Caco-2 (cell line): ENCODE measurements at regions not wholly inside any gene's neighbourhood (a gene's known extent, or its start where the extent isn't known, plus 50 kb on each side); places are given as distances from the start of the nearest gene placed in this dataset.

Experiments
- BruUV-seq: library from RNA; stranded (reverse); fragments of 400-500 nt; replicated peaks from 2 replicates; lab custom pipeline; 2021; lab: Mats Ljungman, UMichigan
- CTCF ChIA-PET: fragments of 300-600 bp; sonication (Branson Sonifier 250); formaldehyde crosslinking; loops from one replicate; lab custom pipeline; 2022; ENCODE audit warnings: antibody characterized with exemption; lab: Charles Lee
- POLR2A ChIA-PET: fragments of 300-600 bp; sonication (Branson Sonifier 250); formaldehyde crosslinking; loops from one replicate; lab custom pipeline; 2022; ENCODE audit warnings: antibody characterized with exemption; lab: Charles Lee
- DNase-seq, 2 experiments: peaks; one replicate each; pipeline versions ENCODE4 v3.0.0 to v3.0.0-alpha.2; 2020 to 2022
- H3K27me3 ChIP-seq: replicated peaks from 2 replicates; pipeline ENCODE4 v1.6.0; 2011; ENCODE audit warnings: low read length; ENCODE audit not compliant: control insufficient read depth, insufficient read depth
- H3K36me3 ChIP-seq: 2 replicates; pipeline ENCODE4 v1.5.1; 2011; ENCODE audit warnings: low read length; ENCODE audit not compliant: control insufficient read depth, insufficient read depth
- H3K4me1 ChIP-seq: fragments of 250-450 bp; sonication (Bioruptor Pico); 2 replicates; pipeline ENCODE4 v1.5.1; 2020; ENCODE audit warnings: mild to moderate bottlenecking
- H3K4me3 ChIP-seq: 2 replicates; pipeline ENCODE4 v1.5.1; 2011; ENCODE audit warnings: low read depth, mild to moderate bottlenecking, control low read depth, low read length
- H3K9me3 ChIP-seq: fragments of 250-450 bp; sonication (Bioruptor Pico); 2 replicates; pipeline ENCODE4 v1.5.1; 2020; ENCODE audit warnings: mild to moderate bottlenecking, moderate library complexity
- H3K27ac Mint-ChIP-seq: one replicate; pipeline ENCODE4 v1.8.0; 2022; ENCODE audit warnings: mixed read lengths; ENCODE audit not compliant: unreplicated experiment
- H3K27me3 Mint-ChIP-seq: one replicate; pipeline ENCODE4 v1.8.0; 2022; ENCODE audit warnings: mixed read lengths; ENCODE audit not compliant: insufficient read depth, unreplicated experiment
- H3K36me3 Mint-ChIP-seq: one replicate; pipeline ENCODE4 v1.8.0; 2022; ENCODE audit warnings: mild to moderate bottlenecking, mixed read lengths; ENCODE audit not compliant: insufficient read depth, unreplicated experiment
- H3K4me1 Mint-ChIP-seq: one replicate; pipeline ENCODE4 v1.8.0; 2022; ENCODE audit warnings: low read depth, mixed read lengths; ENCODE audit not compliant: unreplicated experiment
- H3K4me3 Mint-ChIP-seq: one replicate; pipeline ENCODE4 v1.8.0; 2022; ENCODE audit warnings: mild to moderate bottlenecking, moderate library complexity, mixed read lengths; ENCODE audit not compliant: unreplicated experiment
- H3K9me3 Mint-ChIP-seq: one replicate; pipeline ENCODE4 v1.8.0; 2022; ENCODE audit warnings: mixed read lengths; ENCODE audit not compliant: unreplicated experiment
- CTCF ChIP-seq, 2 experiments: fragments of 200-600 bp in 1 of 2; IDR thresholded peaks; 1 replicate in 1 of 2; 2 replicates in 1 of 2; pipeline versions ENCODE4 v1.5.1 to v1.8.0; 2011 to 2022; ENCODE audit warnings: antibody characterized with exemption in 1 of 2, control low read depth in 1 of 2, inconsistent platforms in 1 of 2, low read depth in 1 of 2, low read length in 1 of 2, mild to moderate bottlenecking in 1 of 2, moderate library complexity in 1 of 2; ENCODE audit not compliant: insufficient read depth in 1 of 2, severe bottlenecking in 1 of 2, unreplicated experiment in 1 of 2
- intact Hi-C: fragments of 100-400 bp; cut with micrococcal nuclease; formaldehyde crosslinking; loops from one replicate; pipeline ENCODE4 v1.10.0; 2022; ENCODE audit not compliant: unreplicated experiment

- ChIA-PET CTCF (no interaction called here), POLR2A (no interaction called here)
- intact Hi-C loops: no loop called here
- BruUV-seq: no TSS peak
- Histone ChIP-seq H3K36me3 (no peaks in the 10 kb centered on the region), H3K4me3 (no peak overlapping the region), H3K4me1 (no peaks in the 10 kb centered on the region), H3K27me3 (no peaks in the 10 kb centered on the region), H3K9me3 (peaks cover 6% of the 10 kb centered on the region)
- Mint-ChIP-seq H3K27ac (no peak overlapping the region), H3K4me1 (no peaks in the 10 kb centered on the region), H3K9me3 (no peaks in the 10 kb centered on the region), H3K27me3 (peaks cover 8% of the 10 kb centered on the region), H3K4me3 (no peak overlapping the region), H3K36me3 (no peaks in the 10 kb centered on the region)
- no peak for TF ChIP-seq CTCF (IDR thresholded peaks at IDR 0.05; ENCODE audit: insufficient read depth in 1 of 2, low read depth in 1 of 2, low read length in 1 of 2, severe bottlenecking in 1 of 2, unreplicated experiment in 1 of 2)
- DNase-seq: no peak
Observed at GRCh38 chr10:128326851-128327250, 200.6 kb upstream of the MKI67 start.

- Histone ChIP-seq H3K27me3 (no peaks in the 10 kb centered on the region), H3K9me3 (no peaks in the 10 kb centered on the region), H3K4me3 (no peak overlapping the region), H3K36me3 (no peaks in the 10 kb centered on the region), H3K4me1 (no peaks in the 10 kb centered on the region)
- intact Hi-C loops: no loop called here
- no peaks in the 10 kb centered on the region for H3K9me3 Mint-ChIP-seq
- no TSS peak for BruUV-seq
- POLR2A ChIA-PET: no interaction called here
- no peak for DNase-seq
- no peak for TF ChIP-seq CTCF (IDR thresholded peaks at IDR 0.05; ENCODE audit: insufficient read depth in 1 of 2, low read depth in 1 of 2, low read length in 1 of 2, severe bottlenecking in 1 of 2, unreplicated experiment in 1 of 2)
- CTCF ChIA-PET: no interaction called here
- no peaks in the 10 kb centered on the region for H3K4me1 Mint-ChIP-seq
- no peaks in the 10 kb centered on the region for H3K36me3 Mint-ChIP-seq
- H3K27me3 Mint-ChIP-seq: peaks cover 20% of the 10 kb centered on the region
- no peak overlapping the region for H3K27ac Mint-ChIP-seq
- H3K4me3 Mint-ChIP-seq: no peak overlapping the region
Observed at GRCh38 chr10:128336401-128336800, 210.2 kb upstream of the MKI67 start.

GRCh38 chr10:128337860-128338378 lies 211.7 kb upstream of the MKI67 start:
- Histone ChIP-seq H3K4me1 (no peaks in the 10 kb centered on the region), H3K4me3 (no peak overlapping the region), H3K27me3 (no peaks in the 10 kb centered on the region; the same call in 1 of the 2 replicates), H3K36me3 (no peaks in the 10 kb centered on the region), H3K9me3 (no peaks in the 10 kb centered on the region)
- H3K9me3 Mint-ChIP-seq: no peaks in the 10 kb centered on the region
- H3K4me1 Mint-ChIP-seq: no peaks in the 10 kb centered on the region
- no peak for DNase-seq
- no peaks in the 10 kb centered on the region for H3K36me3 Mint-ChIP-seq
- intact Hi-C loops: no loop called here
- POLR2A ChIA-PET: no interaction called here
- H3K27ac Mint-ChIP-seq: no peak overlapping the region
- no TSS peak for BruUV-seq
- peaks cover 24% of the 10 kb centered on the region for H3K27me3 Mint-ChIP-seq
- CTCF ChIA-PET: no interaction called here
- TF ChIP-seq CTCF (IDR thresholded peaks at IDR 0.05; ENCODE audit: insufficient read depth in 1 of 2, low read depth in 1 of 2, low read length in 1 of 2, severe bottlenecking in 1 of 2, unreplicated experiment in 1 of 2): no peak
- no peak overlapping the region for H3K4me3 Mint-ChIP-seq
